ENCODE measurements at regions not wholly inside any gene's neighbourhood (a gene's known extent, or its start where the extent isn't known, plus 50 kb on each side); places are given as distances from the start of the nearest gene placed in this dataset.
"Not testable (repeated sequence)": the region's sequence is repeated elsewhere in the genome, so short reads cannot be mapped to it uniquely, and the experiment has no call there.

DNA sequence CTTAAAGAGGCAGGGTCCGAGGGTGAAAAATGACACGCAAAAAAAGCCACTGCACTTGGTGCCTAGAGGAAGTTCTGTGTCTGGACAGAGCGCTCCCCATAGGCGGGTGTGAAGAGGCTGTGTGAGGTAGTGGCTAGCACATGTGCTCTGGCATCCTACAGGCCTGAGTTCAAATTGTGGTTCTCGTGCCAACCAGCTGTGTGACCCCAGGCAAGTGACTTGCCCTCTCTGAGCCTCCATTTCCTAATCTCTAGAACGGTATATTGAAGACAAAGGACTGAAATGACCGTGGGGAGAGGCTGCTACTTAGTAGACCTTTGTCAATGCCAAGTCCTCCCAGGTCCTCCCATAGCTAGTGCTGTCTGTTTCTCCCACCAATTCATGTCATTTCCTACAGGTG is 79.1 kb upstream of the MYL10 start:
- no peak for DNase-seq (ENCODE audit: low read depth, low spot score)

DNA sequence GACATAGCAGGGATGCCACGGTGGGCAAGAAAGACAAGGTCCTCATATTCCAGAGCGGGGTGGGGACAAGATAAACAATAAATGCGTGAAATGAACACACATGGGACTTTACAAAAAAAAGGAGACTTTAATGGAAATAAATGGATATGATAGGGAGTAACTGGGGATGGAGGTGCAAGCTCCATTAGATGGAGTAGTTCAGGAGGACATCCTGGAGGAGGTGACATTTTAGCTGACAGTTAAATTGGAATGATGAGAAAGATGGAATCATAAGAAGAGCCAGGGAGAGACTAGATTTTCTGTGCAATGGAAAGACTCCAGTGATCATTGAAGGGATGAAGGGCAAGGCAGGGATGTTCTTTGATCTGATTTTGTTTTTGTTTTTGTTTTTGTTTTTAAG is 83.6 kb upstream of the MYL10 start:
- DNase-seq (ENCODE audit: low read depth, low spot score): no peak

DNA sequence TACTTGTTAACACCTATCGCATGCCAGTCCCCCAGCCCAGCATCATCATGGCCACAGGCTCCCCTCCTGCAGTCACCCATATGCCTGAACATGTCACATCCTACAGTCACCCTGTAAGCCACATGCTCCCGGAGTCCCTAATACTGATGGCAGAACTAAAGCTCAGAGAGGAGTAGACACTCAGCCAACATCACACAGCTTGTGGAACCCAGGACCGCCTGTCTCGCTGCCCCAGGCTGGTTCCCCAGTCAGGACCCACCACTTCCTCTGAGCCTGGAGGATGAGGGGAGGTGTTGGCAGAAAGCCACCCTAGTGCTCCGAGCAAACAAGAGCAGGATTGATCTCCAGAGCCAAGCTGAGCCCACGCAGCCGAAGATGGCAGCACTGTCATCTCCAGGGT is 85.0 kb upstream of the MYL10 start:
- no peak for DNase-seq (ENCODE audit: low read depth, low spot score)

DNA sequence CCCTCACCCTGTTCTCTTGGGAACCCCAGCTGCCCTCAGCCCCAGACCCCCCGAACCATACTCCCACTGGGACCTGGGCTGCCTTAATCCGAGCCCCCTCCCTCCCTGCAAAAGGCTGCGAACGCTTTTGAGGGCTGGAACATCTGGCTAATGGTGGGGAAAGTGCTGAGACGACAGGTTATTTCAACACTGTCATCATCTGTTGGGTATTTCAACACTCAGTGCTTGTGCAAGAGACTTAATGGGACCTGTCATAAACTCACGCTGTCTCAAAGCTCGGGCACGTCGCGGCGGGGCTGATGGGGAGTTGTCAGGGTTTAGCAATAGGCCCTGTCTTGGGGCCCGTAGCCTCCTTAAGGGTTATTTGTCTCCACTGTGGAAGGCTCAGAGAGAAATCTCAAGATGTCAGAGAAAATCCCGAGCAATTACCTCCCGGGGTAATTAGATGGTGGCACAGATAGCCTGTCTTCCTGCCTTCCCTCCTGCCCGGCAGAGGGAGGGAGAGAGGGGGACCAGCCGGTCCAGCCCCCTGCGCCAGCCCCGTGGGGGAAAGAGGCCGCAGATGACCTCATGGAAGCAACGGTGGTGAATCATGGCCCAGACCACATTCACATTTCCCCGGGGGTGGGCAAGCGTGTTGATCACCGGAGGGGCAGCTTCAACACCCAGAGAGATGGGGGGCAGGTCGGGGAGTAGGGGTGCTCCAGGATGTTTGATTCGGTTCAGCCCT is 88.7 kb upstream of the MYL10 start:
- DNase-seq (ENCODE audit: low read depth, low spot score): no peak

DNA sequence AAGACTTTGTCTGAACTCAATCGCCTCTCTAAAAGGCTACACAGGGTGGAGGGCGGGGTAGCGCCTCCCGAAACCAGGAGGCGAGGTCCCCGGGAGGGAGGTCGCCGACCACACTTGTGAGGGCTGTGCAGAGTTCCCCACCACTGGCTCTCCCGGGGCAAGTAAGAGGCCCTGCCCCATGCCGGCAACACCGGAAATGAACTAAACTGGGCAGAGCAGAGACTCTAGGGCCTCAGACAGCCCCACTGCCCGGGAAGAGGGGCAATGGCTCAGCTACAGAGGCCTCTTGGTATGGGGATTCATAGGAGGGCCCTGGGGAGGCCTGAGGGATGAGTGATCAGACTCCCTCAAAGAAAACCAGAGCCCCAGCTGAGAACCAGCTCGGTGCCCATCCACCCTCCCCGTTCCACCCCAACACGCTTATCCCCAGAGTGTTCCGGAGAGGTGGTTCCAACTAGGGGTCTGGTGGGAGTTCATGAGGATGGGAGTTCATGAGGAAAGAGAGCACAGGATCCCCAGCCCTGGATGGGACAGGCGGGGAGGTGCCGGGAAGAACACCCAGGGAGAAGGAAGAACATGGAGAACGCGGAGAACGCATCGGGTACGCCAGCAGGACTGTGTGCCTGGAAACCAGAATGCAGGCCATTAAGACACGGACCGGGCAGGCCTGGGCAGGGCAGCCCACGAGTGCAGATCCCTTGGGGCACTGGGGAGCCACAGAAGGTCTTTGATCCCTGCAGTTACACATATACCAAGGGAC is 89.4 kb upstream of the MYL10 start:
- no peak for DNase-seq (ENCODE audit: low read depth, low spot score)

DNA sequence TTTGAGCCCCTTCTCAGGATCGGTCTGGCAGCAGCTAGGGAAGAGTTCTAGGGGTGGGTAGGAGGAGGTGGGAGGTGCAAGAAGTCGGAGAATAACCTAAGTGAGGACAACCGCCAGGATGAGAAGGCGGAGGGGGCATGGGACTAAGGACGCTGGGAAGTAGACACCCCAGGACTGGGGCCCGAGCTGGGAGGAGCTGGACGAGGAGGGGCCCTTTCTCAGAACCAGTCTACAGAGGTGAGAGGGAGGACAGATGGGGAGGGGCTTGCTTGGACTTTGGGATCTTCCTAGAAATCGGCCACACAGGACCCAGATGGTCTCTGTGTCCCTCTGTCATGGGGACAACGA is 90.0 kb upstream of the MYL10 start:
- no peak for DNase-seq (ENCODE audit: low read depth, low spot score)

DNA sequence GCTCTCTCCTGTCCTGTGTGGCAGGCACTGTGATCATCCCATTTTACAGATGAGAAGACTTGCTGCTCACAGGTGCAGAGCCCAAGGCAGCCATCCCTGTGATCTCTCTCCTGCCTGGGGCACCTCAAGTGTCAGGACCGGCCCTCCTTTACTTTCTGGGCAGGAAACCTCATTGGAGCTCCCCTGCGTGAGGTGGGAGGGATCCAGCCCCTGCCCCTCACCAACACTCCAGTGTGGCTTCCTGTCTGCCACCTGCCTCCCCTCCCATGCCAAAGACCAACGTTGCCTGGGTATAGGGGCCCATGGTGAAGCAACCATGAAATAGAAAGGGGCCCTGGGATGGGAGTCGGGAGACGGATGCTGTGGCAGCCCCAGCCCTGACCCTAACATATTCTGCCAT is 91.2 kb upstream of the MYL10 start:
- no peak for DNase-seq (ENCODE audit: low read depth, low spot score)

DNA sequence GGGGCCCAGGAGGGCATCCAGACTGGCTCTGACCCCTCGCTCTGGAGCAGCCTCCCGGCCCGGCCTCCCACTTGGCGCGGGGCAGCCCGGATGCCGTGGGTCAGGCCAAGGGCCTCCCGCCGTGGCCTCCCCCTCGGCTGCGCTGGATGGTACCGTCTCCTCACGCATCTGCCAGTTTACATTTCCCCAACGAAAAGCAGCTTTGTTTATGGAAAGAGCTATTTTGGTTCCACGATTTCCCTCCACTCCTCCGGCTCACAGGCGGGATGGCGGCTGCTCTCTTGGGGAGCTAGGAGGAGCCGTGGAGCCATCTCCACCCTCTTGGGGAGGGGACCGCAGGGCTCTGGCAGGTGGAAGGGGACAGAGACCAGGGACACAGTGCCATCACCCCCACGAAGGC is 93.2 kb upstream of the MYL10 start:
- no peak for DNase-seq (ENCODE audit: low read depth, low spot score)

DNA sequence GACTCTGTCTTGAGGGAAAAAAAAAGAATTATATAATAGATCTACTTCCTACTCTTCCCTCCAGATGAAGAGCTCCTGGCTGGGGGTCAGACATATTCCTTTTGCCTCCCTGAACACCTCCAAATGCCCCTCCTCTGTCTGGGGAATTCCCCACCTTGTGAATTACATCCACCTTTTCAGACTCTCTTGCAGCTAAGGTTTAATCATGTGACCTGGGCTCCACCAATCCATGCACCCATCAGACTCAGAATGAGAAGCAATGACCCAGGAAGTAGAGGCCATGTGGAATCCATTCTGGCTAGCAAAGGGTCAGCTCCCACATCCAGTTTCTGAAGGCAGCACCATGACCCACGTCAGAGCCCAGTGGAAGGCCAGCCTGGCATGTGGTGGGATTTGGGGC is 93.6 kb upstream of the CUX1 start:
- no peak for DNase-seq (ENCODE audit: low read depth, low spot score)

DNA sequence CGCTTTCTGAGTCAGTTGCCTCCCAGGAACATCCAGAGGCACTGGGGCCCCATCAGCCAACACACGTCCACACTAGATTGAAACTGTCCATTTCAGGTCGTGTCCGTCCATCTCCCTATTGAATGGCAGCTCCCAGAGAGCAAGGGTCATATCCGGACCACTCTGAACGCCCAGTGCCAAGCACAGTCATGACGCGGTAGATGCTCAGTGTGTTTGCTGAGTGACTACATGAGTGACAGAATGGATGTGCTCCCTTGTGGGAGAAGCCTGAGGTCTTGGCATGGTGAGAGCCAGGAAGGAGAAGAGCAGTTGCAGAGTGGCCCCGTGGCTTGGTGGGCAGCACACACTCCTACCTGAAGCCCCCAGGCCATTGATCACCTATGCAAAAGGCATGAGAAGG is 92.5 kb upstream of the CUX1 start:
- no peak for DNase-seq (ENCODE audit: low read depth, low spot score)

DNA sequence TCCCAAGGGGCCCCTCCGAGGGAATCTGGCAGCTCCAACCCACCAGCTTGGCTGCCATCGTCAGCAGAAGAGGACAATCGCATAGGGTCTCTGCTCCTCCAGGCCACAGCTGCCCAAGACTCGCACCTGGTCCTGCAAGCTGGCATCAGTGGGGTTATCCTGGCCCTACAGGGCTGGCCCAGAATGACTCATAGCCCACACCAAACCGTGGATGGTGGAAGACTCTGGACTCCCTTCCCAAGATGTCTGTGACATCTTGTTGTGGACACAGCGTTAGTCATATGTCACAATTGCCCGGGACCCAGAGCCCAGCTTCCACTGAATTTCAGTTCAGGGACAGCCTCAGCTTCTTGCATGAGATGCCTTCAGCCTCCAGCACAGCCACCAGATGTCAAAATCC is 91.5 kb upstream of the CUX1 start:
- no peak for DNase-seq (ENCODE audit: low read depth, low spot score)

DNA sequence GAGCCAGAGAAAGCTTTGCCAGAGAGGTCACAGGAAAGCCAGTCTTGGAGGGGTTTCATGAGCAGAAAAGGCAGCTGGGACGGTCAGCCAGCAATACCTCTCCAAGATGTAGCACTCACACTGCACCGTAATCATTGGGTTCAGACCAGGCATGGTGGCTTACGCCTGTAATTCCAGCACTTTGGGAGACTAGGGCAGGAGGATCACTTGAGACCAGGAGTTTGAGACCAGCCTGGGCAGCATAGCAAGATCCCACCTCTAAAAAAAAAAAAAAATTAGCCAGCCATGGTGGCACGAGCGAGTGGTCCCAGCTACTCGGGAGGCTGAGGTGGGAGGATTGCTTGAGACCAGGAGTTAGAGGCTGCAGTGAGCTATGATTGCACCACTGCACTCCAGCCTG is 90.2 kb upstream of the CUX1 start:
- no peak for DNase-seq (ENCODE audit: low read depth, low spot score)

DNA sequence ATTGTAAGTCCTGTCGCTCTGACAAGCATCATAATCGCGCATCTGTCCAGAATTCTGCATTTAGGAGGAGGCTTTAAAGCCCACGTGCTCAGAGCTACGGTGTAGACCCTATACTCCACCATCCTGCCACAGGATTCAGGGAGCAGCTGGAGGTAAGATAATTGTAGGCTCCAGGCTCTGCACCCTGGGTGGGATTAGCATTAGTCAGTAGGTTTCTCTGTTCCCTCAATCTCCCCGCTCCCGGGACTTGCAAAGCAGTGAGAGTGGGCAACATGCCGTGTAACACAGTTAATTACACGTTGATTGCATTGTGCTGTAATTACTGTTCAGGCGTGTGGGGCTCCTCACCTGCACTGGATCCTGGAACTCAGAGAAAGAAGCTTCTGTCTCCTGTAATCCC is 89.3 kb upstream of the CUX1 start:
- no peak for DNase-seq (ENCODE audit: low read depth, low spot score)

DNA sequence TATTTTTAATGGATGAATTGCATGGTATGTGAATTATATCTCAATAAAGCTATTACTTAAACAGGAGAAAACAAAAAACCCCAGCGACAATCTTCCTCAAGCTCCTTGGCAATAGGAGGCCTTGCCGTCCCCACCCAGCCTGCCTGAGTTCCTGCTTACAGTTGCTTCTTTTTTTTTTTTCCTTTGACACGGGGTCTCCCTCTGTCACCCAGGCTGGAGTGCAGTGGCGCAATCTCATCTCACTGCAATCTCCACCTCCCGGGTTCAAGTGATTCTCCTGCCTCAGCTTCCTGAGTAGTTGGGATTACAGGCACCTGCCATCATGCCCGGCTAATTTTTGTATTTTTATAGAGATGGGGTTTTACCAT is 88.6 kb upstream of the CUX1 start:
- DNase-seq (ENCODE audit: low read depth, low spot score): not testable (repeated sequence)

DNA sequence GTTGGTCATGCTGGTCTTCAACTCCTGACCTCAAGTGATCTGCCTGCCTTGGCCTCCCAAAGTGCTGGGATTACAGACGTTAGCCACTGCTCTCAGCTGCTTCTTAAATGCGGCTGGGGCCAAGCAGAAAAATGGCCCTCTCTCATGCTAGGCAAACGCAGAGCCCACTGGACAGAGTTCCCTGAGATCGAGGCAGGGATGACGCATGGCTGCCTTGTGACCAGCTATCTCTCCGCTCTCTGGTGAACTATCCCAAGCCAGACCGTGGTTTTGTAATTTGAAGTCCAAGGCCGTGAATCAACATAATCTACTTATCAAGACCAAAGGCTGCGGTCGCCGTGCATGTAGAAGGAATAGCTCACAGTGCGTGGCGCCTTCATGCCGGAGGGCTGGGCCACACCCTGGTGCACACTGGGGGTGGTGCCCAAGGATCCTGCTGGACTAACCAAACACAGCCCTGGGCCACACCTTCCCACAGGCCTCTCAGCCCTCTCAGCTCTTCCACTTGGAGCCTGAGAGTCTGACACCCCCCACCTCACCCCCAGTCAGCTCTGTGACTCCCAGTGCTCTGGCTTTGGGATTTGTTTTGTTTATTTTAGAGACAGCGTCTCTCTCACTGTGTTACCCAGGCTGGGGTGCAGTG is 88.1 kb upstream of the CUX1 start:
- DNase-seq (ENCODE audit: low read depth, low spot score): no peak

DNA sequence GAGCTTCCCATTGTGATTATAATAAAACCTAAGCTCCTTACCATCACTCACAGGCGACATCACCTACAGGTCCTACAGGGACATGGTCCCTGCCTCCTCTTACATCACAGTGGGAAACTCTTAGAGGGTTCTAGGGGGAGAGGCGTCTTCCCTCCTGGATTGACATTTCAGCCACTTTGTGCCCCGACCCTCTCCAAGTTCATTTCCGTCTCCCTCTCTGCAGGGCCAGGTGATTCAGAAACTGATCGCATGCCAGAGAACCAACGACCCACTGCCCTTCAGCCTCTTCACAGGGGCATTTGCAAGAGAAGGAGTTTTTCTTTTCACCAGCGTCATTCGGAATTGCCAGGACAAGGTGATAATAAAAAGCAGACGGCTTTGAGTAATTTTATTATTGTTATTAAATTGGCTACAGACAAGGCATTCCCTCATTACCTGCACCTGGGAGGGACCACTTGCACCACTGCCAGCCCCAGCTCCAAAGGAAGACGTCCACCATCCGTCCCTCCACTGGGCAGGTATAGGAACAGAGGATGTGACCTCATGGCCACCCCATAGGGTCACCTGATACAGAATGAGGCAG is 85.8 kb upstream of the CUX1 start:
- DNase-seq (ENCODE audit: low read depth, low spot score): no peak

DNA sequence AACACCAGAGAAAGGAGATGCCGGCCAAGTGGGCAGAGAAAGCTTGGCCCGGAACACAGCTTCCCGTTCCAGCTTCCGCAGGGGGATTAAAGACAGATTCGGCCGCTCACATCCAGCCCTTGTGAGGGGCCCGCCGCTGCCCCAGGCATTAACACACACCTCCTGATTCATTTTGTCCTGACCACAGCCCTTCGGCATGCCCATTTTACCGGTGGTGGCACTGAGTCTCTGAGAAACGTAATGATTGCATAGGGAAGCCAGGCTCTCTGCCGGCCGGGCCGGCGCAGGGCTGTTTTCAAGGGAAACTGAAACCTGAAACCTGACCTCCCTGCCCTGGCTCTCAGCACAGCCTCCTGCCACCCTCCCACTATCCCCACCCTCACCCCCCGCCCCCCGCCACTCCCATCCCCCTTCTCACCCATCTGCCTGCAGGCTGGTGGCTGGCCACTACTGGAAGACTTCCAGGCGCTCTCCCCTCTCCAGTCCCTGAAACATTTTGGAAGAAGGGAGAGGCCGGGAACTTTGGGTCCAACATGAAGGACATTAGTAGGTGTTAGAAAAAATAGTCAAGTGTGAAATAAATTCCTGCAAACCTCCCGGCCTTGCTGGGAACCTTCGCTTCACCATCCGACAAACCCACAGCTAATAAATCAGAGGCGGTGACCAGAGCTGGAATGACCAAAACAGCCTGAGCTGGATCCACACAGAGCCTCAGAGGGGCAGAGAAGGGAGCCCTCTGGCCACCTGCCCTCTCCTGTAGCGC is 83.5 kb upstream of the CUX1 start:
- no peak for DNase-seq (ENCODE audit: low read depth, low spot score)

DNA sequence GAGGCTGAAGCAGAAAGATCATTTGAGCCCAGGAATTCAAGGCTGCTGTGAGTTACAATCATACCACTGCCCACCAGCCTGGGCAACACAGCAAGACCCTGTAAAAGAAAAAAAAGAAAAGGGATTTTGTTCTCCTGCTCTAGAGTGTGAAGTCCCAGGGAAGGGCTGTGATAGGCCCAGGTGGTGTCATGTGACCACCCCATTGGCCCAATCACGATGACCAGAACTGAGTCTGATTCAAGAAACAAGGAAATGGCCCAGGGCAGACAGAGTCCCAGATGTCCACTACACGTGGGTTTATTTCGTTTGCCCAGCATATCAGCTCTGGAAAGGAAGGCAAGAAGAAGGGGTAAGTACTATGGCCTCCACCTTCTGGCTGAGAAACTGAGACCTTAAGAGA is 81.3 kb upstream of the CUX1 start:
- no peak for DNase-seq (ENCODE audit: low read depth, low spot score)

DNA sequence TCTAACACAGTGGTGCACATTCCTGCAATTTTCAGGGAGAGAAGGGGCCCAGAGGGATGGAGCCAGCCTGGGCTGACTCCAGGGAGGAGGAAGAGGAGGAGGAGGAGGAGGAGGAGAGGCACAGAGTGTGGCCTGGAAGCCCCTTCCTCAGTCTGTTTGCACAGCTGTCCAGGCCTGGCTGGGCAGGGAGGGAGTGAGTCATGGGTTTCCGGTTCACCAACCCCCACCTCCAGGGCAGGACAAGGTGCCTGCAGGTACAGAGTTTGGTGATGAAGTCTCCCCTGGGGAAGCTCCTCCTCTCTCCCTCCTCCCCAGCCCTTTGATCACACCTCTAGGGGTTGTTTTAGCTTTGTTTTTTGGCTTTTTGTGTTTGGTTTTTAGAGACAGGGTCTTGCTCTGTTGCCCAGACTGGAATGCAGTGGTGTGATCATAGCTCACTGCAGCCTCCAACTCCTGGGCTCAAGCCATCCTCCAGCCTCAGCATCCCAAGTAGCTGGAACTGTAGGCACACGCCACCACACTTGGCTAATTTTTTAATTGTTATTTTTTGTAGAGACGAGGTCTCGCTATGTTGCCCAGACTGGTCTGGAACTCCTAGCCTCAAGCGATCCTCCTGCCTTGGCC is 77.5 kb upstream of the CUX1 start:
- no peak for DNase-seq (ENCODE audit: low read depth, low spot score)

DNA sequence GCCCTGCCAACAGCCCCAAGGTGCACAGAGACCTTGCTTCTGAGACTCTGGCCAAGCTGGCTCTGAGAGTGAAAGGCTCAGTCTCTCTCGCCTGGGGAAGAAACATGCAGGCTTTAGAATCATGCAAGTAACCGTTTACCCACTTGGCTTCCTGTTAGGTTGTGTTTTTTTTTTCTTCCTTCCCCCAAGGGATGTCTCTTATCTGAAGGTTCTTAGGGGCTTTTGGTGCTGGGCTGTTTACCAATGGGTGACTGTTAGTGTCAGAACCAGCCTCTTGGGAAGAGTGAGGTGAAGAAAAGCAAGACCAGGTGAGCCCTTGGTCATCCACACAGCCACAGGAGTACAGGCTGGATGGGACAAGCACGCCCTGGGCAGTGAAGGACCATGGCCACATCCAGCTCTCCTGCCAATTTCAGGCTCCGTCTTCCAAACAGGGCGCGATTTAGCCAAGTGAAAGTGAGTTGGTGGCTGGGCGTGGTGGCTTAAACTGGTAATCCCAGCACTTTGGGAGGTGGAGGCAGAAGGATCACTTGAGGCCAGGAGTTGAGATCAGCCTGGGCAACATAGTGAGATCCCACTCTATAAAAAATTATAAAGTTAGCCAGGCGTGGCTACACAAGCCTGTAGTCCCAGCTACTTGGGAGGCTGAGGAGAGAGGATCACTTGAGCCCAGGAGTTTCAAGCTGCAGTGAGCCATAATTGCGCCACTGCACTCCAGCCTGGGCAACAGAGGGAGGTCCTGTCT is 76.3 kb upstream of the CUX1 start:
- no peak for DNase-seq (ENCODE audit: low read depth, low spot score)
